ENCODE measurements at regions not wholly inside any gene's neighbourhood (a gene's known extent, or its start where the extent isn't known, plus 50 kb on each side); places are given as distances from the start of the nearest gene placed in this dataset.

DNA sequence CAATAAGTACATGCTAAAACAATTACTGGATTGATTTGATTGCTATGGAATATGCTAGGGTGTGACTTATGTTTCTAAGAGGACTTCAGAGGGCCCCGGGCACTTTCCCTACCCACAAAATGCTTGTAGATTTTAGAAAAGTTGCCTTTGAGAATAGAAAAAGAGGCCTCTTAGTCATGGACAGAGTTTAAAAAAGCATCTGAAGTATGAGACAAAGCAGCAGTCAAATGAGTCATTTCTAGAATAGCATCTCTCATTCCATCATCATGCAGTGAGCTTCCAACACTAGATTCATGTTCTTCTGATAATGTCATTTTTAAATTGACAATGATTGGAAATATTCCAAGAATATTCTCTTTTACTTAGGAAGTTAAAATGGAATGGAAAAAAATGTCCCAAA lies 675.1 kb upstream of the PCDH15 start:
- intact Hi-C loops (cut with micrococcal nuclease; ENCODE audit: unreplicated experiment): no loop called here

DNA sequence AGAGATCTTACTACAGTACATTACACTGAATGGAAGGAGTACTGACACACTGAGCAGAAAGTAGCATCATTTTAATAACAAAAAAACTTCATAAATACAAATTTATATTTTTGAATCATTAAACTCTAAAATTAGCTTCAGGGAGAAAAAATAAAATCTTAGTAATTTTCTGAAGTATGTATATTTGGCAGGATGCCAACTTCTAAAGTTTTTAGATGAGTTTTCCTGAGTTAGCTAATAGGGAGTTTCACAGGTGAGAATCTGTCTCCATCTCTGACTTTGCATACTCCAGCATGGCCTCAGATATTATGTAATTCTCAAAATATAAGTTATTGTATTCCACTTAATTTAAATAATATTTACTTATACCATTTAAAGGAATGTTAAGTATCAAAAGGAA lies 673.2 kb upstream of the PCDH15 start:
- H3K27ac ChIP-seq: no peak overlapping the region
- no peak overlapping the region for H2AFZ ChIP-seq
- H3K9me2 ChIP-seq (ENCODE audit: insufficient read depth): no peaks in the 10 kb centered on the region
- no peak overlapping the region for H3K4me2 ChIP-seq
- CTCF ChIA-PET: no interaction called here
- DNase-seq: no peak
- H3K4me1 ChIP-seq (replicated peaks; ENCODE audit: insufficient read depth): no peaks in the 10 kb centered on the region
- H3K27me3 ChIP-seq (ENCODE audit: insufficient read depth, low read depth): no peaks in the 10 kb centered on the region
- no TSS peak for BruUV-seq (replicated peaks)
- H3K79me2 ChIP-seq (ENCODE audit: low read depth): no peaks in the 10 kb centered on the region
- intact Hi-C loops (cut with micrococcal nuclease; ENCODE audit: unreplicated experiment): no loop called here
- POLR2A ChIA-PET (ENCODE audit: unreplicated experiment): no interaction called here
- no peak for TF ChIP-seq EZH2 (IDR thresholded peaks at IDR 0.05; ENCODE audit: low read depth)
- TF ChIP-seq, protein P1, sequence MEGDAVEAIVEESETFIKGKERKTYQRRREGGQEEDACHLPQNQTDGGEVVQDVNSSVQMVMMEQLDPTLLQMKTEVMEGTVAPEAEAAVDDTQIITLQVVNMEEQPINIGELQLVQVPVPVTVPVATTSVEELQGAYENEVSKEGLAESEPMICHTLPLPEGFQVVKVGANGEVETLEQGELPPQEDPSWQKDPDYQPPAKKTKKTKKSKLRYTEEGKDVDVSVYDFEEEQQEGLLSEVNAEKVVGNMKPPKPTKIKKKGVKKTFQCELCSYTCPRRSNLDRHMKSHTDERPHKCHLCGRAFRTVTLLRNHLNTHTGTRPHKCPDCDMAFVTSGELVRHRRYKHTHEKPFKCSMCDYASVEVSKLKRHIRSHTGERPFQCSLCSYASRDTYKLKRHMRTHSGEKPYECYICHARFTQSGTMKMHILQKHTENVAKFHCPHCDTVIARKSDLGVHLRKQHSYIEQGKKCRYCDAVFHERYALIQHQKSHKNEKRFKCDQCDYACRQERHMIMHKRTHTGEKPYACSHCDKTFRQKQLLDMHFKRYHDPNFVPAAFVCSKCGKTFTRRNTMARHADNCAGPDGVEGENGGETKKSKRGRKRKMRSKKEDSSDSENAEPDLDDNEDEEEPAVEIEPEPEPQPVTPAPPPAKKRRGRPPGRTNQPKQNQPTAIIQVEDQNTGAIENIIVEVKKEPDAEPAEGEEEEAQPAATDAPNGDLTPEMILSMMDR (conservative IDR thresholded peaks at IDR 0.05): no peak
- H3F3A ChIP-seq (ENCODE audit: insufficient read depth, low read depth): no peaks in the 10 kb centered on the region
- no peaks in the 10 kb centered on the region; the same call in 1 of the 2 replicates for H4K20me1 ChIP-seq (ENCODE audit: insufficient read depth)
- H3K4me3 ChIP-seq: no peak overlapping the region
- no peaks in the 10 kb centered on the region; the same call in 1 of the 2 replicates for H3K9me3 ChIP-seq (ENCODE audit: insufficient read depth, low read depth)
- no peaks in the 10 kb centered on the region for H3K36me3 ChIP-seq (ENCODE audit: low read depth)

More for the DNA sequence above, 675.1 kb upstream of the PCDH15 start:
- no peaks in the 10 kb centered on the region for H3K27me3 ChIP-seq (ENCODE audit: insufficient read depth, low read depth)
- CTCF ChIA-PET: no interaction called here
- BruUV-seq (replicated peaks): no TSS peak
- H3K79me2 ChIP-seq (ENCODE audit: low read depth): no peaks in the 10 kb centered on the region
- POLR2A ChIA-PET (ENCODE audit: unreplicated experiment): no interaction called here
- no peaks in the 10 kb centered on the region for H3F3A ChIP-seq (ENCODE audit: insufficient read depth, low read depth)
- H3K4me3 ChIP-seq: no peak overlapping the region
- H3K9me3 ChIP-seq (ENCODE audit: insufficient read depth, low read depth): no peaks in the 10 kb centered on the region; the same call in 1 of the 2 replicates
- no peak overlapping the region for H3K27ac ChIP-seq
- DNase-seq: no peak
- H4K20me1 ChIP-seq (ENCODE audit: insufficient read depth): no peaks in the 10 kb centered on the region; the same call in 1 of the 2 replicates
- no peak for TF ChIP-seq EZH2 (IDR thresholded peaks at IDR 0.05; ENCODE audit: low read depth)
- TF ChIP-seq, protein P1 (conservative IDR thresholded peaks at IDR 0.05): no peak
- H3K36me3 ChIP-seq (ENCODE audit: low read depth): no peaks in the 10 kb centered on the region
- H3K4me1 ChIP-seq (replicated peaks; ENCODE audit: insufficient read depth): no peaks in the 10 kb centered on the region
- no peak overlapping the region for H2AFZ ChIP-seq
- no peak overlapping the region for H3K4me2 ChIP-seq
- H3K9me2 ChIP-seq (ENCODE audit: insufficient read depth): no peaks in the 10 kb centered on the region

DNA sequence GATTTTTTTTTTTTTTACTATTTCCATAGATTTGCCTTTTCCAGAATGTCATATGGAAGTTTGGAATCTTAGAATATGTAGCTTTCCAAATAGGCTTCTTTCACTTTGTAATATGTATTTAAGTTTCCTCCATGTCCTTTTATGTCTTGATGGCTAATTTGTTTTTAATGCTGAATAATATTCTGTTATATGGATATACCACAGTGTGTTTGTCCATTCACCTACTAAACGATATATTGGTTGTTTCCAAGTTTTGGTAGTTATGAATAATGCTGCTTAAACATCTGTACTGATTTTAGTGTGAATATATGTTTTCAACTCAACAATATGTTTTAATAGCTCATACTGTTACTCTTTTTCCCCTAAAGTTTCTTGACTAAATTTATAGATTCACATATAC lies 669.8 kb upstream of the PCDH15 start:
- Histone ChIP-seq H4K20me1 (ENCODE audit: insufficient read depth) (no peaks in the 10 kb centered on the region; the same call in 1 of the 2 replicates), H3K36me3 (ENCODE audit: low read depth) (no peaks in the 10 kb centered on the region), H3K27me3 (ENCODE audit: insufficient read depth, low read depth) (no peaks in the 10 kb centered on the region), H3K4me3 (no peak overlapping the region), H3K9me2 (ENCODE audit: insufficient read depth) (no peaks in the 10 kb centered on the region), H3F3A (ENCODE audit: insufficient read depth, low read depth) (no peaks in the 10 kb centered on the region), H3K9me3 (ENCODE audit: insufficient read depth, low read depth) (no peaks in the 10 kb centered on the region; the same call in 1 of the 2 replicates), H3K27ac (no peak overlapping the region), H3K4me1 (replicated peaks; ENCODE audit: insufficient read depth) (no peaks in the 10 kb centered on the region), H2AFZ (no peak overlapping the region), H3K4me2 (no peak overlapping the region), H3K79me2 (ENCODE audit: low read depth) (no peaks in the 10 kb centered on the region)
- DNase-seq: no peak
- intact Hi-C loops (cut with micrococcal nuclease; ENCODE audit: unreplicated experiment): no loop called here
- no peak for TF ChIP-seq EZH2 (IDR thresholded peaks at IDR 0.05; ENCODE audit: low read depth)
- TF ChIP-seq, protein P1 (conservative IDR thresholded peaks at IDR 0.05): no peak
- ChIA-PET POLR2A (ENCODE audit: unreplicated experiment) (no interaction called here), CTCF (no interaction called here)
- no TSS peak for BruUV-seq (replicated peaks)
